BE2C (cell line): ENCODE measurements at regions not wholly inside any gene's neighbourhood (a gene's known extent, or its start where the extent isn't known, plus 50 kb on each side); places are given as distances from the start of the nearest gene placed in this dataset.

Source experiments
- DNase-seq: peaks from one replicate; pipeline ENCODE4 v3.0.0-alpha.2; 2020
- H3K27me3 ChIP-seq: fragments of 250-450 bp; sonication (Bioruptor Pico); 2 replicates; pipeline ENCODE4 v1.5.1; 2020; ENCODE audit warnings: mild to moderate bottlenecking
- H3K36me3 ChIP-seq: fragments of 250-450 bp; sonication (Bioruptor Pico); 2 replicates; pipeline ENCODE4 v1.5.1; 2020; ENCODE audit warnings: mild to moderate bottlenecking
- H3K4me1 ChIP-seq: fragments of 250-450 bp; sonication (Bioruptor Pico); 2 replicates; pipeline ENCODE4 v1.5.1; 2020
- H3K4me3 ChIP-seq: 2 replicates; pipeline ENCODE4 v1.5.1; 2011; ENCODE audit warnings: low read depth, low read length
- H3K9me3 ChIP-seq: fragments of 250-450 bp; sonication (Bioruptor Pico); 2 replicates; pipeline ENCODE4 v1.5.1; 2020
- TF ChIP-seq, protein P1 (sequence below): IDR thresholded peaks from 2 replicates; pipeline ENCODE4 v1.5.1; 2012; ENCODE audit warnings: mild to moderate bottlenecking, low read depth, low read length

DNA sequence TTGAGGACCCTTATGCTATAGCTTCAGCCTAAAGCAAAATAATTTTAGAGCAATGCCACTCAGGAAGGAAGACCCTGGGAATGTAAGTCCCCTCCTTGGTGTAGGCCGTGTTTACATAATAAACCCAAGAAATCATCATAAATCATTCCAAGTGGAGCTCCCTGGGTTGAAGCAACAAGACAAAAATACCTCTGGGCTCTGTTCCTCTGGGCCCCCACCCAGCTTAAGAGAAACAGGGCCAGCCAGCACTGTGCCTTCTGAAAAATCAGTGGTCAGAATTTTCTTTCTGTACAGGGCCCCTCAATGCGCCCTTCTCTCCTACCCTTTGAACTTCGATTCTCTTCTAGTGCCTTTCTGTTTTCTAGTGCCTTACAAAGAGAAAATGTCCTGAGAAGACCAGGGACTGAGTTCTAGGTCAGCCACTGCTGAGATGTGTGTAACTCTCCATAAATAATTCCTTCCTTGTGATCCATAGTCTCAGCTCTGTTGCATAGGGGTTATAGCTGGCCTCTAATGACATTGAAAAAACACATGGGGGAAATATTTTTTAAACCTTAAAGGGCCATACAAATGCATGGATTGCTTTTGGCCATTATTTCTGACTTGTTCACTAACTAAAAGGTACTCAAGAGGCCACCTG lies 101.0 kb downstream of the ADRB2 start:
- H3K36me3 ChIP-seq, result no peaks in the 10 kb centered on the region
- H3K4me3 ChIP-seq, result no peak overlapping the region
- H3K9me3 ChIP-seq, result no peaks in the 10 kb centered on the region
- DNase-seq, result no peak
- TF ChIP-seq, protein P1, sequence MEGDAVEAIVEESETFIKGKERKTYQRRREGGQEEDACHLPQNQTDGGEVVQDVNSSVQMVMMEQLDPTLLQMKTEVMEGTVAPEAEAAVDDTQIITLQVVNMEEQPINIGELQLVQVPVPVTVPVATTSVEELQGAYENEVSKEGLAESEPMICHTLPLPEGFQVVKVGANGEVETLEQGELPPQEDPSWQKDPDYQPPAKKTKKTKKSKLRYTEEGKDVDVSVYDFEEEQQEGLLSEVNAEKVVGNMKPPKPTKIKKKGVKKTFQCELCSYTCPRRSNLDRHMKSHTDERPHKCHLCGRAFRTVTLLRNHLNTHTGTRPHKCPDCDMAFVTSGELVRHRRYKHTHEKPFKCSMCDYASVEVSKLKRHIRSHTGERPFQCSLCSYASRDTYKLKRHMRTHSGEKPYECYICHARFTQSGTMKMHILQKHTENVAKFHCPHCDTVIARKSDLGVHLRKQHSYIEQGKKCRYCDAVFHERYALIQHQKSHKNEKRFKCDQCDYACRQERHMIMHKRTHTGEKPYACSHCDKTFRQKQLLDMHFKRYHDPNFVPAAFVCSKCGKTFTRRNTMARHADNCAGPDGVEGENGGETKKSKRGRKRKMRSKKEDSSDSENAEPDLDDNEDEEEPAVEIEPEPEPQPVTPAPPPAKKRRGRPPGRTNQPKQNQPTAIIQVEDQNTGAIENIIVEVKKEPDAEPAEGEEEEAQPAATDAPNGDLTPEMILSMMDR, result no peak
- no peaks in the 10 kb centered on the region; the same call in 1 of the 2 replicates for H3K27me3 ChIP-seq
- H3K4me1 ChIP-seq, result no peaks in the 10 kb centered on the region

DNA sequence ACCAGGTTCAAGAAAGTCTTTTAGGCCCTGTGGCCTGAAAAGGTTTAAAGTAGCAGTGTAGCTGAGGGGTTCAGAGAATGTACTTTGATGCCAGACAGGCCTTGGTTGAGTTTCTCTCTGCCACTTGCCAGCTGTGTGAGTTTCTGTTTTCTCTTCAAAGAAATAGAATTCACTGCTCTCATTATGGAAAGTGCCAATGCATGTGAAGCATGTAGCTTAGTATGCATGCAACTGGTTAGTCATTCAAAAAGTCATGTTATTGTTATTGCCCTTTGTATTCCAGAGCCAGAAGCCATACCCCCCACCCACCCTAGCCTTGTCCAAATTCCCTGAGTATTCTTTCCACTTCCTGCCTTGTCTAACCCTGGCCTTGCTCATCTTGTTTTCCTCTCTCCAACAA lies 101.7 kb downstream of the ADRB2 start:
- TF ChIP-seq, protein P1, result no peak
- no peaks in the 10 kb centered on the region for H3K9me3 ChIP-seq
- H3K36me3 ChIP-seq, result no peaks in the 10 kb centered on the region
- DNase-seq, result no peak
- H3K27me3 ChIP-seq, result no peaks in the 10 kb centered on the region; the same call in 1 of the 2 replicates
- no peaks in the 10 kb centered on the region for H3K4me1 ChIP-seq
- H3K4me3 ChIP-seq, result no peak overlapping the region

DNA sequence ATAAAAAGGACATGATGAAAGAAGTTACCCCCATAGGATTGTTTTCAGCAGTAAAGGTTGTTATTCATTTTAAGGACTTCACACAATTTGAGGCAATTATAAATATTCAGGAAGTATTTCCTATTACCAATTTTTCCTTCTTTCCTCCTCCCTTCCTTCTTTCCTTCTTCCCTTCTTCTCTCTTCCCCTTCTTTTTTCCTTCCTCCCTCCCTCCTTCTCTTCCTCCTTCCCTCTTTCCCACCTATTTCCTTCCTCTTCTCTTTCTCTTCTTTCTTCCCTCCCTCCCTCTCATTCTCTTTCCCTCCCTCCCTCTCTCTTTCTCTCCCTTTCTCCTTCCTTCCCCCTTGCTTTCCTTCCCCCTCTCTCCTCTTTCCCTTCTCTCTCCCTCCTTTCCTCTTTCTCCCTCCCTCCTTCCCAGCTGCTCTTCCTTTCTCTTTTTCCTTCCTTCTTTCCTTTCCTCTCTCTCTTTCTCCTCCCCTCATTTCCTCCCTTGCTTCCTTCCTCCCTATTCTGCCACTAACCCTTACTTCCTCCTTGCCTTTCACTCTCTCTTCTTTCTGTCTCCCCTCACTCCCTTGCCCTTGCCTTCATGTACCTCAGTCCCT lies 105.1 kb downstream of the ADRB2 start:
- DNase-seq, result no peak
- Histone ChIP-seq H3K9me3 (0 out of 2 replicates have a peak, but pooled peaks cover 3% of the 10 kb centered on the region), H3K36me3 (no peaks in the 10 kb centered on the region), H3K4me1 (no peaks in the 10 kb centered on the region; the same call in 1 of the 2 replicates), H3K4me3 (no peak overlapping the region), H3K27me3 (no peaks in the 10 kb centered on the region; the same call in 1 of the 2 replicates)
- TF ChIP-seq, protein P1, result no peak

DNA sequence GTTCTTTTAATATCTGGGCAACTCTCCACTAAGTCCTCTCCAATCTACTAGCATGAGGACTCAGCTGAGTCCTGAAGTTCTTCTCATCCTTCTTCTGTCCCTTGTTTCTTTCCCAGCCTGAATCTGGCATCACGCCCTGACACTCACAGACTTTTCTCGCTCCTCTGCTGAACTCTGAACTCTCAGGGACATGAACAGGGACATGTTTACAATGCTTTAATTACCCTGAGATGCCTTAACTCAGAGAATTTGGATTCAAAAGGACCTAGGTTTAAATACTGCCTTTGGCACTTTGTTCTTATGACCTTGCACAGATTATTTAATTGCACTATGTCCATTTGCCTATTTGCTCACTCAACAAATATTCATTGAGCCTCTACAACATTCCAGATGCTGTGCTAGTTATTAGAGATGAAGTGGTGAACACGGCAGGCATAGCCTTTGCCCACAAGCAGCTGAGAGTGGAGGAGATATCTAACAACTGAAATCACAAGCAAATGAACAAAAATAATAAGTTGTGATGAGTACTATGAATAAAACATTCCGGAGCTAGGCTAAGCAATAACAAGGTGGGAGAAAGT lies 106.0 kb downstream of the ADRB2 start:
- H3K4me3 ChIP-seq, result no peak overlapping the region
- no peak for DNase-seq
- no peaks in the 10 kb centered on the region; the same call in 1 of the 2 replicates for H3K4me1 ChIP-seq
- H3K36me3 ChIP-seq, result no peaks in the 10 kb centered on the region
- H3K9me3 ChIP-seq, result 0 out of 2 replicates have a peak, but pooled peaks cover 3% of the 10 kb centered on the region
- TF ChIP-seq, protein P1, result no peak
- no peaks in the 10 kb centered on the region; the same call in 1 of the 2 replicates for H3K27me3 ChIP-seq

DNA sequence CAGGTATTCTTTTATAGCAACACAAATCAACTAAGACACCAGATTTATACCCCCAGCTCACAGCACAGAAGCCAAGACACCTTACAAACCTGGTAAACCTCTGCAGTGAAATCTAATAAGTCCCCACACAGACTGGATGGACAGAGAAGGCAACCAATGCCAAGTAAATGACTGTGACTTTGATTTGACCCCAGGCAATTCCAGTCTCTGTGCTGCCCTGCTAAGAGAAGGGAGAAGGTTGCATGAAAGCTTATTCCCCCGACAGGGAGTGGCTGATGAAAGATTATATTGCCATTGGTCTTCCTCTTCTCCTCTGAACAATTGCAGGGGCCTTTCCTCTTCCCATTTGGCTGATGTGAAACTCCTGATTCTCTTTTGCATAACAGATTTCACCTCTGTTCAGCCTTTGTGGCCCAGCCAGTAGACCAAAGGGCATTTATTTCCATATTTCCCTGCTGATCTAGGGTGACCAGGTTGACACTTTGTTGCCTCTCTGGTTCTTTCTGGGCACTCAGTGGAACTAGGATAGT lies 107.6 kb downstream of the ADRB2 start:
- Histone ChIP-seq H3K4me3 (no peak overlapping the region), H3K36me3 (no peaks in the 10 kb centered on the region), H3K27me3 (no peaks in the 10 kb centered on the region; the same call in 1 of the 2 replicates), H3K9me3 (0 out of 2 replicates have a peak, but pooled peaks cover 3% of the 10 kb centered on the region), H3K4me1 (no peaks in the 10 kb centered on the region; the same call in 1 of the 2 replicates)
- no peak for DNase-seq
- TF ChIP-seq, protein P1, result no peak
